ENCODE measurements at regions not wholly inside any gene's neighbourhood (a gene's known extent, or its start where the extent isn't known, plus 50 kb on each side); places are given as distances from the start of the nearest gene placed in this dataset.

GRCh38 chr7:52289247-52289646 lies 746.2 kb upstream of the POM121L12 start:
- Histone ChIP-seq H3K14ac (replicated peaks; ENCODE audit: low read depth, low read length) (no peak overlapping the region), H2AFZ (replicated peaks; ENCODE audit: low read length, poor library complexity) (no peak overlapping the region), H2BK15ac (ENCODE audit: low read depth, low read length) (no peak overlapping the region), H3K18ac (ENCODE audit: low read depth, low read length) (no peak overlapping the region), H3K9me3 (ENCODE audit: control insufficient read depth, insufficient read depth, low read length) (peaks cover 2% of the 10 kb centered on the region; the same call in 1 of the 2 replicates), H3K9ac (ENCODE audit: low read depth, low read length) (no peak overlapping the region), H3K79me1 (ENCODE audit: low read depth in 1 of 2, low read length in 2 of 2) (no peaks in the 10 kb centered on the region), H2AK9ac (replicated peaks; ENCODE audit: low read depth, low read length, poor library complexity) (no peak overlapping the region), H3K36me3 (ENCODE audit: control insufficient read depth, insufficient read depth, low read length) (no peaks in the 10 kb centered on the region), H3K27me3 (ENCODE audit: control insufficient read depth, insufficient read depth, low read length) (no peaks in the 10 kb centered on the region), H3K4me2 (ENCODE audit: low read depth, low read length) (no peak overlapping the region), H3K9me1 (ENCODE audit: insufficient read depth, low read length) (no peaks in the 10 kb centered on the region), H4K8ac (ENCODE audit: low read depth in 2 of 2, low read length in 2 of 2) (no peak overlapping the region), H4K5ac (ENCODE audit: low read depth, low read length) (no peak overlapping the region), H3K56ac (ENCODE audit: extremely low read depth, insufficient read depth, low read length) (no peak overlapping the region), H2AK5ac (ENCODE audit: low read depth, low read length) (no peak overlapping the region), H4K20me1 (ENCODE audit: insufficient read depth, low read length) (no peaks in the 10 kb centered on the region), H3K4me1 (ENCODE audit: control insufficient read depth, insufficient read depth, low read length) (no peaks in the 10 kb centered on the region), H2BK20ac (ENCODE audit: low read depth, low read length) (no peak overlapping the region), H3K27ac (ENCODE audit: insufficient read depth, low read length) (no peak overlapping the region), H2BK120ac (ENCODE audit: low read depth, low read length) (no peak overlapping the region), H3K4me3 (ENCODE audit: insufficient read depth, low read depth, low read length) (no peak overlapping the region), H4K91ac (ENCODE audit: insufficient read depth, low read depth, low read length) (no peak overlapping the region), H3K23ac (ENCODE audit: low read depth, low read length) (no peak overlapping the region), H2BK5ac (ENCODE audit: low read depth, low read length, poor library complexity, severe bottlenecking) (no peak overlapping the region), H3K4ac (ENCODE audit: low read depth, low read length) (no peak overlapping the region)
- no peak for ATAC-seq (ENCODE audit: low read depth)
- in situ Hi-C loops (cut with MboI; ENCODE audit: low sequenced_read_pairs) = no loop called here
- TF ChIP-seq MXI1 (IDR thresholded peaks at IDR 0.05; ENCODE audit: borderline replicate concordance, low read depth, low read length) (no peak), NFE2L2 (IDR thresholded peaks at IDR 0.05; ENCODE audit: low read depth, low read length) (no peak), BHLHE40 (IDR thresholded peaks at IDR 0.05; ENCODE audit: low read depth, low read length) (no peak), CTCF (conservative IDR thresholded peaks at IDR 0.05; ENCODE audit: low read depth, low read length) (no peak), POLR2A (IDR thresholded peaks at IDR 0.05; ENCODE audit: low read depth, low read length) (no peak), MAFK (IDR thresholded peaks at IDR 0.05; ENCODE audit: low read depth, low read length) (no peak), CHD1 (IDR thresholded peaks at IDR 0.05; ENCODE audit: low read depth, low read length) (no peak), ELK1 (IDR thresholded peaks at IDR 0.05; ENCODE audit: borderline replicate concordance, low read depth, low read length) (no peak), RAD21 (IDR thresholded peaks at IDR 0.05; ENCODE audit: low read length) (no peak)
- DNase-seq = no peak
- ChIA-PET CTCF (no interaction called here), POLR2A (ENCODE audit: unreplicated experiment) (no interaction called here)
- no TSS peak for BruUV-seq (replicated peaks)
- intact Hi-C loops (cut with micrococcal nuclease) = no loop called here
- WGBS, 2 experiments (ENCODE audit: extremely low coverage in 2 of 2, insufficient read length in 1 of 2) = no CpG with 5 or more reads among the region's 2 CpGs
- dilution Hi-C loops (cut with HindIII; ENCODE audit: low sequenced_read_pairs, unreplicated experiment) = no loop called here
